GM10248 (cell line): ENCODE measurements at regions not wholly inside any gene's neighbourhood (a gene's known extent, or its start where the extent isn't known, plus 50 kb on each side); places are given as distances from the start of the nearest gene placed in this dataset.

Experiments
- CTCF ChIA-PET: fragments of 300-600 bp; sonication (Branson Sonifier 250); formaldehyde crosslinking; extraction: SDS; loops from one replicate; lab custom pipeline; 2021; ENCODE audit warnings: antibody characterized with exemption; lab: Yijun Ruan, JAX
- POLR2A ChIA-PET: fragments of 350-650 bp; sonication (Branson Sonifier 250); formaldehyde crosslinking; extraction: SDS; loops from one replicate; lab custom pipeline; 2020; ENCODE audit warnings: antibody characterized with exemption; lab: Yijun Ruan, JAX
- DNase-seq: peaks from one replicate; pipeline ENCODE4 v3.0.0; 2012; ENCODE audit errors: extremely low spot score
- TF ChIP-seq, protein P1 (sequence below): IDR thresholded peaks from 2 replicates; pipeline ENCODE4 v1.5.1; 2012; ENCODE audit warnings: mild to moderate bottlenecking, low read depth; ENCODE audit errors: extremely low read depth, missing control alignments, control extremely low read depth

- ChIA-PET CTCF (no interaction called here), POLR2A (no interaction called here)
- TF ChIP-seq, protein P1, sequence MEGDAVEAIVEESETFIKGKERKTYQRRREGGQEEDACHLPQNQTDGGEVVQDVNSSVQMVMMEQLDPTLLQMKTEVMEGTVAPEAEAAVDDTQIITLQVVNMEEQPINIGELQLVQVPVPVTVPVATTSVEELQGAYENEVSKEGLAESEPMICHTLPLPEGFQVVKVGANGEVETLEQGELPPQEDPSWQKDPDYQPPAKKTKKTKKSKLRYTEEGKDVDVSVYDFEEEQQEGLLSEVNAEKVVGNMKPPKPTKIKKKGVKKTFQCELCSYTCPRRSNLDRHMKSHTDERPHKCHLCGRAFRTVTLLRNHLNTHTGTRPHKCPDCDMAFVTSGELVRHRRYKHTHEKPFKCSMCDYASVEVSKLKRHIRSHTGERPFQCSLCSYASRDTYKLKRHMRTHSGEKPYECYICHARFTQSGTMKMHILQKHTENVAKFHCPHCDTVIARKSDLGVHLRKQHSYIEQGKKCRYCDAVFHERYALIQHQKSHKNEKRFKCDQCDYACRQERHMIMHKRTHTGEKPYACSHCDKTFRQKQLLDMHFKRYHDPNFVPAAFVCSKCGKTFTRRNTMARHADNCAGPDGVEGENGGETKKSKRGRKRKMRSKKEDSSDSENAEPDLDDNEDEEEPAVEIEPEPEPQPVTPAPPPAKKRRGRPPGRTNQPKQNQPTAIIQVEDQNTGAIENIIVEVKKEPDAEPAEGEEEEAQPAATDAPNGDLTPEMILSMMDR, result no peak
- DNase-seq, result no peak
These were observed 738.3 kb downstream of the DOK5 start for GRCh38 chr20:55213653-55214052.

- DNase-seq, result no peak
- TF ChIP-seq, protein P1, result no peak
- POLR2A ChIA-PET, result no interaction called here
- CTCF ChIA-PET, result no interaction called here
These were observed 736.1 kb downstream of the DOK5 start for GRCh38 chr20:55211481-55211880.

DNA sequence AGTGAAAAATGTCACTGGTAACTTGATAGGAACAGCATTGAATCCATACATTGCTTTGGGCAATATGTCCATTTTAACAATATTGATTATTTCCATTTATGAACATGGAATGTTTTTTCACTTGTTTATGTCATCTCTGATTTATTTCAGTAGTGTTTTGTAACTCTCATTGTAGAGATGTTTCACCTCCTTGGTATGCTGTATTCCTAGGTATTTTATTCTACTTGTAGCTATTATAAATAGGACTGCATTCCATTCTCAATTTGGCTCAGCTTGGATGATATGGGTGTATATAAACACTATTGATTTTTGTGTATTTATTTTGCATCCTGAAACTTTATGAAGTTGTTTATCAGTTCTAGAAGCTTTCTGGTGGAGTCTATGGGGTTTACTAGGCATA is 730.3 kb downstream of the DOK5 start:
- TF ChIP-seq, protein P1, result no peak
- ChIA-PET POLR2A (no interaction called here), CTCF (no interaction called here)
- no peak for DNase-seq

- ChIA-PET POLR2A (no interaction called here), CTCF (interaction anchor here (1.4 kb wide), 1 partner anchor 17 kb away, joined by 3 read pairs; no protein-coding TSS in a partner anchor)
- DNase-seq, result no peak
- TF ChIP-seq, protein P1, result no peak
These were observed 724.9 kb downstream of the DOK5 start for GRCh38 chr20:55200317-55200716.

DNA sequence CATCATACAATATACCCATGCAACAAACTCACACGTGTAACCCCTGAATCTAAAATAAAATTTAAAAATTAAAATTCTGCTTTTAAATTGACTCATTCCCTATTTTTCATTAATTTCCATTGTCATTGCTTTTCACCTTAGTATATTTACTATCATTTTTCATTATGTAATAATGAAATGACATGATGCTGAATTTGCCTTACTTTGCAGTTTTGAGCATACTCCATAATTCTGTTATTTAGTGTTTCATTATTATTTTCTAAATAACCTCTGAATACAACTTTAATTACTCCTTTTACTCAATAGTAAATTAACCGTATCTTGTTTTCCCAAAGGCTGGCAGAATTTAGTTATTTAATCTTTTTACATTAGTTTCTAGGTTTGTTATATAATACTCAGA is 719.6 kb downstream of the DOK5 start:
- TF ChIP-seq, protein P1, result no peak
- no peak for DNase-seq
- CTCF ChIA-PET, result no interaction called here
- POLR2A ChIA-PET, result no interaction called here

DNA sequence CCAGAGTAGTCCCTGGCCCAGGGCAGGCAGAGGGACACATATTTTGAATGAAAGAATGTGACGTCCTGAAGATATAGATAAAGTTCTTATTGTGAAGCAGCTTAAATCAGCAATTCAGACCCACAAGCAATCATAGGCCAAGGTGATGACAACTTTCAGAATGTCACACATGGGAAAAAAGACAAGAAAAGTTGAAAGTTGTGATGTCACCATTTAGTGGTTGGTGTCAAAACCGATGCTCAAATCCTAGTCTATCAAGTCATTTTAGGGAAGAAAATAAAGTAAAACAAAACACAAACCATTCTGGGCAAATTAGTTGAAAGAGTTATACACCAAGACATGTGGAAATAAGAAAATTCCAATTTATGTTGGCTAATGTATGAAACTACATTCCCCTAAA is 710.8 kb downstream of the DOK5 start:
- TF ChIP-seq, protein P1, result no peak
- CTCF ChIA-PET, result no interaction called here
- no peak for DNase-seq
- POLR2A ChIA-PET, result no interaction called here

DNA sequence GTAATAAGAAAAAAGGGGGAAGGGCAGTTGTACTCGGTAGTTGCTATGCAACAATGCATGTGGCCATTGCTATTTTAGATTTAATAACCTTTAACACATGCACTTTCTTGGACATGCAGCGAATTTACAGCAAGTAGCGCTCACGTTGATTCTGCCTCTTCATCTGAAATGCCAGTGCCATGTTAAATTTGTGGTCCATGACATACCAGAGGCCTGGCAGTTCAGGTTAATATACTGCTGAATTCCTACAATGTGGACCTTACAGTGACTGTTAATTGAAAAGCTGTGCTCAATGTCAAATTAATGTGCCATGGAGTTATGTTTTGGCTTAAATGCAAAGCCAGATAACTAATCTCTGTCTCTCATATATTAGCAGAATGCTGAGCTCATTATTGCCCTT is 699.7 kb downstream of the DOK5 start:
- ChIA-PET POLR2A (no interaction called here), CTCF (interaction anchor here (1.5 kb wide), 1 partner anchor 9 kb away, joined by 4 read pairs; no protein-coding TSS in a partner anchor)
- DNase-seq, result no peak
- TF ChIP-seq, protein P1, result no peak
